ENCODE measurements at regions not wholly inside any gene's neighbourhood (a gene's known extent, or its start where the extent isn't known, plus 50 kb on each side); places are given as distances from the start of the nearest gene placed in this dataset.

GRCh38 chr2:64859312-64860212, 129.6 kb upstream of the SLC1A4 start:
- H3K4me1 ChIP-seq: peaks cover 12 to 55% (median 30%) of the 10 kb centered on the region in 3 donors
- 0 to 3% methylated on average over 3 to 17 of the region's 62 CpGs for WGBS, 2 donors (ENCODE audit: low coverage in 1 of 2)
- H3K27ac ChIP-seq: peak overlapping the region; percentile 87 to 96 (median 91)
- peak; percentile 83 for ATAC-seq
- TF ChIP-seq POLR2AphosphoS5 (IDR thresholded peaks at IDR 0.05) (peak; percentile 75), EP300 (IDR thresholded peaks at IDR 0.05) (no peak), POLR2A (IDR thresholded peaks at IDR 0.05) (peak; percentile 27 to 53), CTCF (IDR thresholded peaks at IDR 0.05) (peak in 2 of 4 experiments; percentile 22 to 35)
- H3K36me3 ChIP-seq: no peaks in the 10 kb centered on the region
- H3K9me3 ChIP-seq: no peaks in the 10 kb centered on the region
- no peaks in the 10 kb centered on the region for H3K27me3 ChIP-seq
- peak overlapping the region; percentile 19 to 58 for H3K4me3 ChIP-seq

- H3K4me3 ChIP-seq: peak overlapping the region in 1 of 2 donors; percentile 58
- WGBS, 2 donors (ENCODE audit: low coverage in 1 of 2): 79 to 80% methylated on average over 7 to 10 of the region's 12 CpGs
- H3K27me3 ChIP-seq: no peaks in the 10 kb centered on the region
- peak overlapping the region; percentile 87 to 96 (median 91) for H3K27ac ChIP-seq
- no peaks in the 10 kb centered on the region for H3K36me3 ChIP-seq
- ATAC-seq: no peak
- no peaks in the 10 kb centered on the region for H3K9me3 ChIP-seq
- TF ChIP-seq CTCF (IDR thresholded peaks at IDR 0.05) (no peak), EP300 (IDR thresholded peaks at IDR 0.05) (no peak), POLR2AphosphoS5 (IDR thresholded peaks at IDR 0.05) (no peak), POLR2A (IDR thresholded peaks at IDR 0.05) (no peak)
- H3K4me1 ChIP-seq: peaks cover 12 to 56% (median 35%) of the 10 kb centered on the region in 3 donors
These were observed 128.8 kb upstream of the SLC1A4 start for GRCh38 chr2:64860276-64860885.

- TF ChIP-seq POLR2A (IDR thresholded peaks at IDR 0.05) (no peak), POLR2AphosphoS5 (IDR thresholded peaks at IDR 0.05) (no peak), EP300 (IDR thresholded peaks at IDR 0.05) (no peak), CTCF (IDR thresholded peaks at IDR 0.05) (no peak)
- no peak for ATAC-seq
- WGBS, 2 donors (ENCODE audit: low coverage in 1 of 2): 83 to 100% methylated on average over 1 of the region's 1 CpG
- H3K4me1 ChIP-seq: peaks cover 12 to 61% (median 35%) of the 10 kb centered on the region in 3 donors
- peak overlapping the region in 3 of 4 donors; percentile 87 to 96 (median 94) for H3K27ac ChIP-seq
- H3K4me3 ChIP-seq: no peak overlapping the region
- no peaks in the 10 kb centered on the region for H3K36me3 ChIP-seq
- H3K9me3 ChIP-seq: no peaks in the 10 kb centered on the region
- H3K27me3 ChIP-seq: no peaks in the 10 kb centered on the region
These were observed 128.3 kb upstream of the SLC1A4 start for GRCh38 chr2:64860936-64861335.

GRCh38 chr2:64861452-64862397, 127.5 kb upstream of the SLC1A4 start:
- 76 to 83% methylated on average over 7 of the region's 7 CpGs for WGBS, 2 donors (ENCODE audit: low coverage in 1 of 2)
- no peak for ATAC-seq
- H3K27me3 ChIP-seq: no peaks in the 10 kb centered on the region
- TF ChIP-seq CTCF (IDR thresholded peaks at IDR 0.05) (no peak), EP300 (IDR thresholded peaks at IDR 0.05) (no peak), POLR2AphosphoS5 (IDR thresholded peaks at IDR 0.05) (no peak), POLR2A (IDR thresholded peaks at IDR 0.05) (no peak)
- H3K27ac ChIP-seq: peak overlapping the region in 3 of 4 donors; percentile 87 to 96 (median 94)
- H3K4me1 ChIP-seq: peaks cover 12 to 59% (median 35%) of the 10 kb centered on the region in 3 donors
- no peaks in the 10 kb centered on the region for H3K36me3 ChIP-seq
- no peak overlapping the region for H3K4me3 ChIP-seq
- H3K9me3 ChIP-seq: no peaks in the 10 kb centered on the region
